ENCODE measurements at regions not wholly inside any gene's neighbourhood (a gene's known extent, or its start where the extent isn't known, plus 50 kb on each side); places are given as distances from the start of the nearest gene placed in this dataset.

GRCh38 chr20:18928626-18929025 is 115.0 kb downstream of the SCP2D1 start:
- H3K27me3 ChIP-seq (ENCODE audit: insufficient read depth, poor library complexity, severe bottlenecking), result no peaks in the 10 kb centered on the region
- no peak overlapping the region for H3K4me3 ChIP-seq (replicated peaks; ENCODE audit: insufficient read depth, low read length)
- no peak overlapping the region for H3K27ac ChIP-seq (replicated peaks)
- no peak for DNase-seq (ENCODE audit: low read depth in 1 of 2, low spot score in 1 of 2)
- no peak for TF ChIP-seq POLR2AphosphoS5 (IDR thresholded peaks at IDR 0.05; ENCODE audit: low read depth)
- no peak for TF ChIP-seq CTCF (IDR thresholded peaks at IDR 0.05; ENCODE audit: insufficient read depth, low read length)

GRCh38 chr20:18929800-18930199 is 116.2 kb downstream of the SCP2D1 start:
- Histone ChIP-seq H3K27ac (replicated peaks) (no peak overlapping the region), H3K4me3 (replicated peaks; ENCODE audit: insufficient read depth, low read length) (no peak overlapping the region), H3K27me3 (ENCODE audit: insufficient read depth, poor library complexity, severe bottlenecking) (no peaks in the 10 kb centered on the region)
- TF ChIP-seq CTCF (IDR thresholded peaks at IDR 0.05; ENCODE audit: insufficient read depth, low read length), result no peak
- no peak for TF ChIP-seq POLR2AphosphoS5 (IDR thresholded peaks at IDR 0.05; ENCODE audit: low read depth)
- TF ChIP-seq GABPA (IDR thresholded peaks at IDR 0.05; ENCODE audit: low read depth), result no peak
- no peak for TF ChIP-seq SPI1 (IDR thresholded peaks at IDR 0.05; ENCODE audit: borderline replicate concordance, low read depth)
- no peak for TF ChIP-seq REST (IDR thresholded peaks at IDR 0.05; ENCODE audit: insufficient replicate concordance, low read depth)
- no peak for DNase-seq (ENCODE audit: low read depth in 1 of 2, low spot score in 1 of 2)

- DNase-seq (ENCODE audit: low read depth in 1 of 2, low spot score in 1 of 2), result no peak
- no peak overlapping the region for H3K27ac ChIP-seq (replicated peaks)
These were observed 130.0 kb downstream of the SCP2D1 start for GRCh38 chr20:18943542-18943941.

More at GRCh38 chr20:18943542-18943941, 130.0 kb downstream of the SCP2D1 start:
- TF ChIP-seq REST (IDR thresholded peaks at IDR 0.05; ENCODE audit: insufficient replicate concordance, low read depth) (no peak), POLR2AphosphoS5 (IDR thresholded peaks at IDR 0.05; ENCODE audit: low read depth) (no peak), CTCF (IDR thresholded peaks at IDR 0.05; ENCODE audit: insufficient read depth, low read length) (no peak), GABPA (IDR thresholded peaks at IDR 0.05; ENCODE audit: low read depth) (no peak), SPI1 (IDR thresholded peaks at IDR 0.05; ENCODE audit: borderline replicate concordance, low read depth) (no peak)
- H3K27me3 ChIP-seq (ENCODE audit: insufficient read depth, poor library complexity, severe bottlenecking), result no peaks in the 10 kb centered on the region
- no peak overlapping the region for H3K4me3 ChIP-seq (replicated peaks; ENCODE audit: insufficient read depth, low read length)

All from HL-60 (cell line).